ENCODE measurements at regions not wholly inside any gene's neighbourhood (a gene's known extent, or its start where the extent isn't known, plus 50 kb on each side); places are given as distances from the start of the nearest gene placed in this dataset.

- DNase-seq (ENCODE audit: low read depth in 2 of 2): no peak
These were observed 836.7 kb upstream of the FOXG1 start for GRCh38 chr14:27929797-27930347.

- no peak for DNase-seq (ENCODE audit: low read depth in 2 of 2)
These were observed 828.2 kb upstream of the FOXG1 start for GRCh38 chr14:27938392-27938791.

DNA sequence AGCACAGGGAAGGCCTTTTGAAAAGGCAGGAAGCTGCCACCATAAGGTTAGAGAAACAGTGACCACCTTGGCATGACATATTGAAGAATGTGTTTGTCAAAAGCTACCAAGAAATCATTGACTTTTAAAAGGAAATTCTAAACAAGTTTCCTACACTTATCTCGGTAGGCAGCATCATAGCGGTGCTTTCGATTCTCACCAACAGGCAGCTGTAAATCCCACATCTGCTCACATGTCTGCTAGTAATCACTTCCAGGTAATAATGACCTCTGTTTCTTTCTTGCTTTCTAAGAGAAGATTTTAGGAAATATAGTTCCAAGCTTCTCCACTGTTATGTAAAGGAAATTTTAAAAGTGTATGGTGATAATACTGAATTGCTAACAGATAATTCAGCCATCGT is 821.1 kb upstream of the FOXG1 start:
- DNase-seq (ENCODE audit: low read depth in 2 of 2): no peak

- DNase-seq (ENCODE audit: low read depth in 2 of 2): no peak
These were observed 807.8 kb upstream of the FOXG1 start for GRCh38 chr14:27958757-27959156.

- no peak for DNase-seq (ENCODE audit: low read depth in 2 of 2)
These were observed 770.9 kb upstream of the FOXG1 start for GRCh38 chr14:27995691-27996090.

DNA sequence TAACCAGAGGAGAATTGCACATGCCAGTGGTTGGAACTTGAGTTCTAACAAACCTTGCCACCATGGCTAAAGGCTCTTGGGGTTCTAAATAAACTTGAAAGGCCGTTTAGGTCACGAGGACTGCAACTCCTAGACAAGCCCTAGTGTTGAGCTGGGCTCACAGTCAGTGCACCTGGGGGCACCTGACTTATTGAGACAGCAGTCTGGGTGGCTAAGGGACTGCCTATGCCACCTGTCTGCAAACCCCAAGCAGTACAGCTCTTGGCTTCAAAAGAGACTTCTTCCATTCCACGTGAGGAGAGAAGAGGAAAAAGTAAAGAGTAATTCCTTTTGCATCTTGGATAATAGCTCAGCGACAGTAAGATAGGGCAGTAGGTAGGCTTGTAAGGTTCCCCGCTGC is 765.6 kb upstream of the FOXG1 start:
- DNase-seq (ENCODE audit: low read depth in 2 of 2): no peak

GRCh38 chr14:28012629-28013415 is 753.8 kb upstream of the FOXG1 start:
- no peak for DNase-seq (ENCODE audit: low read depth in 2 of 2)

DNA sequence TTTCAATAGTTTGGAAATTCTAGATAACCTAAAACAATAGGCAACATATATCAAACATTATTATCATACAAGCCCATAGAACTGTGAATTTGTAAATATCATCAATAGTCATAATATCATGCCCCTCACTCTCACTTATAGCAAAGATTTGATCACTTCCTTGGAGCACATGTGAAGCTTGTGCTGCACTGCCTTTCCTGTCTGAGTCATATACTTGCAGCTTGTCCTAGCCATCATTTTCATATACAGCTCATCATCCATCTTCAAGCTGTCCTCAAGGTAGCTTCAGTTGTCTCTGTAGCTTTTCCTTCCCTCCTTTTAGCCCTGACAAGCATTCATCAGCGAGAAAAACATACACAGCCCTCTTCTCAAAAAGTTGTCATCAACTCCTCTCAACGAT is 746.5 kb upstream of the FOXG1 start:
- DNase-seq (ENCODE audit: low read depth in 2 of 2): no peak

DNA sequence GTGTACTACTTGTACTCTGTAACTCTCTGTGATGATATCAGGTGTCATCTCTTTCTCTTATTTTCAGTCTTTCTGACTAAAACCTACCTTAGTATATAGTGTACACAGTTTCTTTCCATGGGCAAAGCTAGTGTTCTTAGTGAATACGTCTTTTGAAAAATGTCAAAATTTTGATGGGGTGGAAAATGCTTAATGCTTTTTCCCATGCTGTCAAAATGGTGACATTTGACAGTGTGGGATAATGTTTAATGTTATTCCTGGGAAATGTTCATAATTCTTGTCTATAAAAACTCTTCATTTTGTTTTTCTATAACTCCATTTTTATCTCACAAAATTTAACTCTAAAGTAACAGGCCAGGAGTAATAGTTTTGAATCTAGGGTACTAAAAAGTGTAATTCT is 742.7 kb upstream of the FOXG1 start:
- DNase-seq (ENCODE audit: low read depth in 2 of 2): no peak

GRCh38 chr14:28052251-28052650 is 714.3 kb upstream of the FOXG1 start:
- no peak for DNase-seq (ENCODE audit: low read depth in 2 of 2)

DNA sequence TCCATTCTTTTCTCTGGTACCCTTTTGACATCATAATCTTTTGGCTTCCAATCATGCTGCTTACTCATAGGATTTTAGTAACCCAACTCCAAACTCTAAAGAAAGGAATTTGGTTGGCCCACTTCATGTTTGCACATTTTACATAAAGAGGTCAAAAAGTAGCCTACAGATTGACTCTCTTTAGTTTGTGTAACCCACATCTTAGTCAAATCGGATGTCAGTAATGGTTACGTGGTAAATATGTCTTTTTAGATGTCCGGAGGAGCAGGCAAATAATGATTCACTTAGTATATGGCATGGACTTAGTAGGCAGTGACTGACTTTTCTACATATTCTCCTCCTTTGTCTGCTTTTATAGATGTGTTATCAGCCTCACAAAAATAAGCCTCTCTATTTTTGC is 711.6 kb upstream of the FOXG1 start:
- DNase-seq (ENCODE audit: low read depth in 2 of 2): no peak

- no peak for DNase-seq (ENCODE audit: low read depth in 2 of 2)
These were observed 709.0 kb upstream of the FOXG1 start for GRCh38 chr14:28057359-28058296.

DNA sequence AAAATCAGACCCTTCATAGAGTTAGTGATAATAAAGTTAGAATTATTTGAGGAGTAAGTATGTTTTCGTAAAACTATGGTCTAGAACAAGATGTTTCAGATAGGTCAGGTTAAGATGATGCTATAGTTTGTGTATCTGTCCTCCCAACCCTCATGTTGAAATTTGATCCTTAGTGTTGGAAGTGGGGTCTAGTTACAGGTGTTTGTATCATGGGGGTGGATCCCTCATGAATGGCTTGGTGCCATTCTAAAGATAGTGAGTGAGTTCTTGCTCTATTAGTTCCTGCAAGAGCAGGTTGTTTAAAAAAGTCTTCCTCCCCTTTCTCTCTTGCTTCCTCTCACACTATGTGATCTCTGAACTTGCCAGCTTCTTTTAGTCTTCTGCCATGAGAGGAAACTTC is 707.3 kb upstream of the FOXG1 start:
- DNase-seq (ENCODE audit: low read depth in 2 of 2): no peak

GRCh38 chr14:28061006-28061405 is 705.6 kb upstream of the FOXG1 start:
- no peak for DNase-seq (ENCODE audit: low read depth in 2 of 2)

DNA sequence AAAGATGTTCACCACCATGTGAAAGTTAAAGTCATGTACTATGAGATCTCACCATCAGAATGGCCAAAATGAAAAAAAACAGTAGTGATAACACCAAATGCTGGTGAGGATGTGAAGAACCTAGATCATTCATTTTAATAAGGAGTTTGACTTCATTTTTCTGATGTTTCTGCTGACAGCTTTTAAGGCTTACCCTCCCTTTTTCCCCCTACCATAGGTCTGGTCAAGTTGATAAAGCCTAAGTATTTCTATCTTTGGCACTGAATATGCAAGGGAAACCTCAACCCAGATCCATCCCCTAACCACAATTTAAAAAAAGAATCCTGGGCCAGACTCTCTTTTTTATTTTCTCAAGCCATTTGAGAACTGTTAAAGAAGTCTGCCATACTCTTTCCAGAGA is 689.6 kb upstream of the FOXG1 start:
- no peak for DNase-seq (ENCODE audit: low read depth in 2 of 2)

GRCh38 chr14:28083389-28083788 is 683.2 kb upstream of the FOXG1 start:
- DNase-seq (ENCODE audit: low read depth in 2 of 2): no peak

- DNase-seq (ENCODE audit: low read depth in 2 of 2): no peak
These were observed 678.5 kb upstream of the FOXG1 start for GRCh38 chr14:28088125-28088524.

DNA sequence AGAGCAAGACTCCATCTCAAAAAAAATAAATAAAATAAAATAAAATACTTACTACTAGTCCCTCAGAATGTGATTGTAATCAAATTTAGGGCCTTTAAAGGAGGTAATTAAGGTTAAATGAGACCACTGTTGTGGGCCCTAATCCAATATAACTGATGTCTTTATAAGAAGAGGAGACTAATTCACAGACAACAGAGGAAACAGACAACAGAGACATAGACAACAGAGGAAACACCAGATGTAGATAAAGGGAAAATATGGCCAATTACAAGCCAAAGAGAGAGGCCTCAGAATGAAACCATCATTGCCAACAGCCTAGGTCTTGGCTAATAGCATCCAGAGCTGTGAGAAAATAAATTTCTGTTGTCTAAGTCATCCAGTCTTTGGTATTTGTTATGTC is 669.0 kb upstream of the FOXG1 start:
- DNase-seq (ENCODE audit: low read depth in 2 of 2): no peak

DNA sequence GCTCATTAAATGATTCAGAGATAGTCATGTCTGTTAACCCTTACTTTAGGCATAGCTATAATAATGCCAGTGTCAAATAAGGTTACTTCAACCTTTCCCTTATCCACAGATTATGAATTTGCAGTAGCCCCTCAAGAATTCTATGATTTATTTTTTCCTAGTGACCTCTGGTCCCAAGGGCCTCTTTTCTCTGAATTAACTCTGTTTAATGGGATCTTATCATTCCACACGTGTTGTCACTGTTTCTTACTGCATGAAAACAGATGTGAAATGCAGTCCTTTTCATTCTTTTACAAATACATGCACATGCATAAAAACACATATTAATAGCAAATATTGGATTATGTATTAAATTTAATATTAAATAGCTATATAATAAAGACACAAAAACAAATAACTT is 667.7 kb upstream of the FOXG1 start:
- no peak for DNase-seq (ENCODE audit: low read depth in 2 of 2)

GRCh38 chr14:28102001-28102400 is 664.6 kb upstream of the FOXG1 start:
- no peak for DNase-seq (ENCODE audit: low read depth in 2 of 2)

DNA sequence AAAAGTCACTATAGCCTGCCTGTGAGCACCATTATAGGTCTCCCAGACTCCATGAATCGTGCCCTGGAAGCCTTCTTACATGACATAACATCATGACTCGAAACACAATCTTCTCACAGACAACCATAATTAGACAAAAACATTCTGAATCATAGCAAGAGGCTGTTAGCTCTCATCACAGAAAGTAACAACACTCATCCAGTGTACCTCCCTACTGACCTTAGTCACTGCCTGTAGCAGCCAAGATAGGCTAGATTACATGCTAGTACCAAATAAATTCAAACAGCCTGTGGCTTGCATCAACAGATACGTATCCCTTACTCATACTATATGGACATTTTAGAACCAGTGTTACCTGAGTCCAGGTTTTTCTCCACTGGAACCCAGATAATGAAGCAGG is 663.8 kb upstream of the FOXG1 start:
- DNase-seq (ENCODE audit: low read depth in 2 of 2): no peak

DNA sequence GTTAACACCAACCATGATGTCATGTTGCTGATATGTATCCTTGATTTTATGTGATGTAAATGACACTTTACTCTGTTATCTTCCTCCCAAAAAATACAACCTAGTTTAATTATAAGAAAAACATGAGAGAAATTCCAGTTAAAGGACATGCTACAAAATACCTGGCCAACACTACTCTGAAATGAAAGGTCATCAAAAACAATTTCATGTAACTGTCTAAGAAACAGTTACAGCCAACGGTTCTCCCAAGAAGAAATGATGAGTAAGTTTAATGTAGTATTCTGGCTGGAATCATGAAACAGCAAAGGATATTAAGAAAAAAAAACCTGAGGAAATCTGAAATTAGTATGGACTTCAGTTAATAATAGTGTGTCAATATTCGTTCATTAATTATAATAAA is 653.3 kb upstream of the FOXG1 start:
- no peak for DNase-seq (ENCODE audit: low read depth in 2 of 2)

GRCh38 chr14:28116716-28117115 is 649.9 kb upstream of the FOXG1 start:
- DNase-seq (ENCODE audit: low read depth in 2 of 2): no peak
